ENCODE measurements at regions not wholly inside any gene's neighbourhood (a gene's known extent, or its start where the extent isn't known, plus 50 kb on each side); places are given as distances from the start of the nearest gene placed in this dataset.

DNA sequence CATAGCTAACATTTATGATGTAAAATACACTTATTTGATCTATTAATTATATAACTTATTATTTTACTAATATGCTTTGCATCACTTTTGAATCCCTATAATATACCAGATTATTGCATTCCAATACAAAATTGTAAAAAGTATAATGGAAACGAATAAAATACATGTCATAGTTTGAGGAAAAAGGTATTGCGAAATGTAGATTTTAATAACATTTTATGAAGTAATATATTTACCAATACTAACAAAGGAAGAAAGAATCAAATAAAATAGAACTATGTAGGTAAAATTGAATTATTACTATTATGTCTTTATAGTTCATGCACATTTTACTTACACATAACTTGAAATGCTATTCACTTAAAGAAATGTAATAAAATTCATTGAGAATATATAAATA lies 1300.2 kb downstream of the ADGRL3 start:
- SMC1A ChIA-PET (ENCODE audit: uncharacterized antibody, unreplicated experiment), result no interaction called here
- Histone ChIP-seq H3K9me3 (replicated peaks; ENCODE audit: control insufficient read depth, insufficient read depth, low read length) (no peaks in the 10 kb centered on the region), H3K4me1 (ENCODE audit: control insufficient read depth, insufficient read depth, low read length) (no peaks in the 10 kb centered on the region), H3K27ac (ENCODE audit: control insufficient read depth, insufficient read depth) (no peak overlapping the region), H2AFZ (ENCODE audit: control insufficient read depth, low read depth, low read length) (no peak overlapping the region), H3K36me3 (ENCODE audit: control insufficient read depth in 2 of 2, insufficient read depth in 2 of 2, low read length in 1 of 2) (no peaks in the 10 kb centered on the region), H3K9ac (ENCODE audit: control insufficient read depth, insufficient read depth, low read length) (no peak overlapping the region), H3K4me2 (ENCODE audit: control insufficient read depth, insufficient read depth) (no peak overlapping the region), H4K20me1 (ENCODE audit: control insufficient read depth, insufficient read depth) (no peaks in the 10 kb centered on the region), H3K79me2 (ENCODE audit: control insufficient read depth, insufficient read depth, low read length) (no peaks in the 10 kb centered on the region), H3K27me3 (replicated peaks in 1 of 2; ENCODE audit: control insufficient read depth in 2 of 2, insufficient read depth in 2 of 2, low read length in 1 of 2) (no peaks in the 10 kb centered on the region), H3K4me3 (no peak overlapping the region)
- ATAC-seq, result no peak
- intact Hi-C loops (cut with micrococcal nuclease; ENCODE audit: unreplicated experiment) (no loop called here), in situ Hi-C loops (cut with MboI) (no loop called here)
- RAD21 ChIA-PET (ENCODE audit: unreplicated experiment), result no interaction called here
- DNase-seq (ENCODE audit: low read depth, low spot score), result no peak
- 0% methylated on average over 2 of the region's 2 CpGs for WGBS (ENCODE audit: insufficient coverage, insufficient replicate concordance, low lambda C conversion rate, missing lambda C conversion rate)
- no peak for TF ChIP-seq EED (IDR thresholded peaks at IDR 0.05; ENCODE audit: low read depth)
- TF ChIP-seq TCF3 (IDR thresholded peaks at IDR 0.05; ENCODE audit: borderline replicate concordance, insufficient read depth, low read depth, low read length), result no peak
- TF ChIP-seq CBX3 (IDR thresholded peaks at IDR 0.05; ENCODE audit: borderline replicate concordance, low read depth), result no peak
- TF ChIP-seq, protein P1, sequence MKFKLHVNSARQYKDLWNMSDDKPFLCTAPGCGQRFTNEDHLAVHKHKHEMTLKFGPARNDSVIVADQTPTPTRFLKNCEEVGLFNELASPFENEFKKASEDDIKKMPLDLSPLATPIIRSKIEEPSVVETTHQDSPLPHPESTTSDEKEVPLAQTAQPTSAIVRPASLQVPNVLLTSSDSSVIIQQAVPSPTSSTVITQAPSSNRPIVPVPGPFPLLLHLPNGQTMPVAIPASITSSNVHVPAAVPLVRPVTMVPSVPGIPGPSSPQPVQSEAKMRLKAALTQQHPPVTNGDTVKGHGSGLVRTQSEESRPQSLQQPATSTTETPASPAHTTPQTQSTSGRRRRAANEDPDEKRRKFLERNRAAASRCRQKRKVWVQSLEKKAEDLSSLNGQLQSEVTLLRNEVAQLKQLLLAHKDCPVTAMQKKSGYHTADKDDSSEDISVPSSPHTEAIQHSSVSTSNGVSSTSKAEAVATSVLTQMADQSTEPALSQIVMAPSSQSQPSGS (IDR thresholded peaks at IDR 0.05; ENCODE audit: low read length), result no peak
- no peak for TF ChIP-seq HCFC1 (IDR thresholded peaks at IDR 0.05; ENCODE audit: low read length)
- TF ChIP-seq, protein P2, sequence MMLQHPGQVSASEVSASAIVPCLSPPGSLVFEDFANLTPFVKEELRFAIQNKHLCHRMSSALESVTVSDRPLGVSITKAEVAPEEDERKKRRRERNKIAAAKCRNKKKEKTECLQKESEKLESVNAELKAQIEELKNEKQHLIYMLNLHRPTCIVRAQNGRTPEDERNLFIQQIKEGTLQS (IDR thresholded peaks at IDR 0.05; ENCODE audit: borderline replicate concordance, extremely low read depth, low read depth, low read length), result no peak
- no peak for TF ChIP-seq NR2F1 (conservative IDR thresholded peaks at IDR 0.05)
- TF ChIP-seq, protein P3, sequence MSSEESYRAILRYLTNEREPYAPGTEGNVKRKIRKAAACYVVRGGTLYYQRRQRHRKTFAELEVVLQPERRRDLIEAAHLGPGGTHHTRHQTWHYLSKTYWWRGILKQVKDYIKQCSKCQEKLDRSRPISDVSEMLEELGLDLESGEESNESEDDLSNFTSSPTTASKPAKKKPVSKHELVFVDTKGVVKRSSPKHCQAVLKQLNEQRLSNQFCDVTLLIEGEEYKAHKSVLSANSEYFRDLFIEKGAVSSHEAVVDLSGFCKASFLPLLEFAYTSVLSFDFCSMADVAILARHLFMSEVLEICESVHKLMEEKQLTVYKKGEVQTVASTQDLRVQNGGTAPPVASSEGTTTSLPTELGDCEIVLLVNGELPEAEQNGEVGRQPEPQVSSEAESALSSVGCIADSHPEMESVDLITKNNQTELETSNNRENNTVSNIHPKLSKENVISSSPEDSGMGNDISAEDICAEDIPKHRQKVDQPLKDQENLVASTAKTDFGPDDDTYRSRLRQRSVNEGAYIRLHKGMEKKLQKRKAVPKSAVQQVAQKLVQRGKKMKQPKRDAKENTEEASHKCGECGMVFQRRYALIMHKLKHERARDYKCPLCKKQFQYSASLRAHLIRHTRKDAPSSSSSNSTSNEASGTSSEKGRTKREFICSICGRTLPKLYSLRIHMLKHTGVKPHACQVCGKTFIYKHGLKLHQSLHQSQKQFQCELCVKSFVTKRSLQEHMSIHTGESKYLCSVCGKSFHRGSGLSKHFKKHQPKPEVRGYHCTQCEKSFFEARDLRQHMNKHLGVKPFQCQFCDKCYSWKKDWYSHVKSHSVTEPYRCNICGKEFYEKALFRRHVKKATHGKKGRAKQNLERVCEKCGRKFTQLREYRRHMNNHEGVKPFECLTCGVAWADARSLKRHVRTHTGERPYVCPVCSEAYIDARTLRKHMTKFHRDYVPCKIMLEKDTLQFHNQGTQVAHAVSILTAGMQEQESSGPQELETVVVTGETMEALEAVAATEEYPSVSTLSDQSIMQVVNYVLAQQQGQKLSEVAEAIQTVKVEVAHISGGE (CRISPR knock-in tag; IDR thresholded peaks at IDR 0.05), result no peak
- TF ChIP-seq ZNF622 (IDR thresholded peaks at IDR 0.05), result no peak
- no peak for FAIRE-seq
- CTCF ChIA-PET, result no interaction called here
- no TSS peak for BruUV-seq (replicated peaks)
- POLR2A ChIA-PET, result no interaction called here

Data from GM12878 (cell line).